Activated B cell treated with CpG ODN at 0.5 μM for 24 hours (primary cell): ENCODE measurements at regions not wholly inside any gene's neighbourhood (a gene's known extent, or its start where the extent isn't known, plus 50 kb on each side); places are given as distances from the start of the nearest gene placed in this dataset.

ENCODE experiments used
- ATAC-seq: fragments of 200-7000 bp; cut with Tn5 transposase; one replicate; pipeline ENCODE4 v1.10.0; 2021; ENCODE audit warnings: low read depth, mild to moderate bottlenecking, moderate library complexity
- CTCF ChIA-PET: fragments of 350-600 bp; sonication (Branson Sonifier 250); formaldehyde crosslinking; loops from one replicate; lab custom pipeline; 2021; ENCODE audit warnings: antibody characterized with exemption; lab: Charles Lee
- POLR2A ChIA-PET: fragments of 350-600 bp; sonication (Branson Sonifier 250); formaldehyde crosslinking; loops from one replicate; lab custom pipeline; 2021; ENCODE audit warnings: antibody characterized with exemption; lab: Charles Lee
- DNase-seq: peaks from one replicate; pipeline ENCODE4 v3.0.0; 2022
- H3K27ac Mint-ChIP-seq: one replicate; pipeline ENCODE4 v1.8.0; 2020; ENCODE audit warnings: mixed read lengths
- H3K27me3 Mint-ChIP-seq: one replicate; pipeline ENCODE4 v1.8.0; 2021; ENCODE audit warnings: mixed read lengths
- H3K36me3 Mint-ChIP-seq: one replicate; pipeline ENCODE4 v1.8.0; 2021; ENCODE audit warnings: low read depth, mixed read lengths
- H3K4me1 Mint-ChIP-seq: one replicate; pipeline ENCODE4 v1.8.0; 2021; ENCODE audit warnings: mixed read lengths
- H3K4me3 Mint-ChIP-seq: one replicate; pipeline ENCODE4 v1.8.0; 2020; ENCODE audit warnings: mild to moderate bottlenecking, mixed read lengths
- H3K9me3 Mint-ChIP-seq: one replicate; pipeline ENCODE4 v1.8.0; 2020; ENCODE audit warnings: mixed read lengths
- CTCF ChIP-seq: fragments of 200-600 bp; IDR thresholded peaks from one replicate; pipeline ENCODE4 v1.8.0; 2022; ENCODE audit warnings: antibody characterized with exemption, mild to moderate bottlenecking
- intact Hi-C: fragments of 100-400 bp; cut with micrococcal nuclease; formaldehyde crosslinking; loops from one replicate; pipeline ENCODE4 v1.15.1; 2024

GRCh38 chr4:24235618-24236017 is 345.8 kb upstream of the PPARGC1A start:
- DNase-seq (no peak), ATAC-seq (no peak)
- Mint-ChIP-seq H3K4me3 (no peak overlapping the region), H3K27me3 (peaks cover 2% of the 10 kb centered on the region), H3K4me1 (no peaks in the 10 kb centered on the region), H3K36me3 (no peaks in the 10 kb centered on the region), H3K9me3 (no peaks in the 10 kb centered on the region), H3K27ac (no peak overlapping the region)
- no peak for TF ChIP-seq CTCF
- ChIA-PET POLR2A (no interaction called here), CTCF (no interaction called here)
- intact Hi-C loops = no loop called here

DNA sequence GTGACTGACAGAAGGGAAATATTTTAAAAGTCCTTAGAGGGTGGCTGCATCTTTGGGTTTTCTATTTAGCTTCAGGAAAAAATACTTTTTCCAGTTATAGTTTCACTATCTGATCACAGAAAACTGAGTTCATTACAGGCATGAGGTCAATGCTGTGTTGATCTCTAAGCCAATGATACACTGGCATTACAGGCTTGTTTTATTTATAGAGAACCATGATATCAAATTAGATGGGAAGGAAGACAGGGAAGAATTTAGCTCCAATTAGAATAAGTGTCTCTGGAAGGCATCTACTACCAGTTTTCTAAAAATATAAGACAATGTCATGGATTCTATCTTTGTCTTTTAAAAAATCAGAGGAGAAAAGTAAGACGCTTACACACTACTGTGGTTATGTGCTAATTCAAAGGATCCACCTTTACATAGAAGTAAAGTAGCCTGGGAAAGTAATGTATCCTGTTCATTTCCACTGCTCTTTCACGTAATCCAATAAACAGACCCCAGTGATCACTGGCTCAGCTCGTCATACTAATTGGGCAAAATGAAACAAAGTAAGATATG is 344.5 kb upstream of the PPARGC1A start:
- peaks cover 2% of the 10 kb centered on the region for H3K27me3 Mint-ChIP-seq
- intact Hi-C loops = no loop called here
- peaks cover 2% of the 10 kb centered on the region for H3K9me3 Mint-ChIP-seq
- ATAC-seq (no peak), DNase-seq (no peak)
- no peak for TF ChIP-seq CTCF
- POLR2A ChIA-PET = no interaction called here
- H3K27ac Mint-ChIP-seq = no peak overlapping the region
- CTCF ChIA-PET = no interaction called here
- no peaks in the 10 kb centered on the region for H3K36me3 Mint-ChIP-seq
- H3K4me3 Mint-ChIP-seq = no peak overlapping the region
- no peaks in the 10 kb centered on the region for H3K4me1 Mint-ChIP-seq

DNA sequence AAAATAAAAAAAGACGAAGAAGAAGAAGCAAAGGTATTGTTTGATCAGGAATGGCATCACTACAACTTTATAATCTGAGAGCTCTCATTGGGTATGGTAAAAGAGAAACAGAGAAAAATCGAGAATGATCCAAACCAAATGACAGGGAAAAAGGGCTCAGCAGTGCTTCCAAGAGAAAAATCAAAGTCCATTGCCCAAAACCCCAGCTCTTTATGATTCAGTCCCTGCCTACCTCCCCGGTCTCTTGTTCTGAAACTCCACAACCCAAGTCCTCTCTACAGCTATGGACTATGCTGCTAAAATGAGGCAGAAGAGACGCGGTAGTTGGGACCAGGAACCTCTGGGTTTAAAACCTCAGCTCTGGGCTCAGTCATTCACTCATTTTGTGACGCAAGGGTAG is 341.1 kb upstream of the PPARGC1A start:
- CTCF ChIA-PET = no interaction called here
- Mint-ChIP-seq H3K4me3 (no peak overlapping the region), H3K9me3 (peaks cover 2% of the 10 kb centered on the region), H3K27me3 (peaks cover 2% of the 10 kb centered on the region), H3K36me3 (no peaks in the 10 kb centered on the region), H3K4me1 (no peaks in the 10 kb centered on the region), H3K27ac (no peak overlapping the region)
- intact Hi-C loops = no loop called here
- ATAC-seq (no peak), DNase-seq (no peak)
- TF ChIP-seq CTCF = no peak
- POLR2A ChIA-PET = no interaction called here

- no peak overlapping the region for H3K4me3 Mint-ChIP-seq
- ATAC-seq (no peak), DNase-seq (no peak)
- H3K9me3 Mint-ChIP-seq = peaks cover 5% of the 10 kb centered on the region
- intact Hi-C loops = no loop called here
- no peak overlapping the region for H3K27ac Mint-ChIP-seq
- POLR2A ChIA-PET = no interaction called here
- H3K4me1 Mint-ChIP-seq = no peaks in the 10 kb centered on the region
- CTCF ChIA-PET = no interaction called here
- H3K27me3 Mint-ChIP-seq = peaks cover 2% of the 10 kb centered on the region
- no peak for TF ChIP-seq CTCF
- no peaks in the 10 kb centered on the region for H3K36me3 Mint-ChIP-seq
These were observed 340.1 kb upstream of the PPARGC1A start for GRCh38 chr4:24229978-24230377.

- H3K4me3 Mint-ChIP-seq = no peak overlapping the region
- ChIA-PET POLR2A (no interaction called here), CTCF (no interaction called here)
- no peak overlapping the region for H3K27ac Mint-ChIP-seq
- no peaks in the 10 kb centered on the region for H3K36me3 Mint-ChIP-seq
- peaks cover 10% of the 10 kb centered on the region for H3K9me3 Mint-ChIP-seq
- intact Hi-C loops = no loop called here
- TF ChIP-seq CTCF = no peak
- DNase-seq (no peak), ATAC-seq (no peak)
- no peaks in the 10 kb centered on the region for H3K4me1 Mint-ChIP-seq
- H3K27me3 Mint-ChIP-seq = peaks cover 2% of the 10 kb centered on the region
These were observed 338.8 kb upstream of the PPARGC1A start for GRCh38 chr4:24228692-24229091.
